ENCODE measurements at regions not wholly inside any gene's neighbourhood (a gene's known extent, or its start where the extent isn't known, plus 50 kb on each side); places are given as distances from the start of the nearest gene placed in this dataset.

DNA sequence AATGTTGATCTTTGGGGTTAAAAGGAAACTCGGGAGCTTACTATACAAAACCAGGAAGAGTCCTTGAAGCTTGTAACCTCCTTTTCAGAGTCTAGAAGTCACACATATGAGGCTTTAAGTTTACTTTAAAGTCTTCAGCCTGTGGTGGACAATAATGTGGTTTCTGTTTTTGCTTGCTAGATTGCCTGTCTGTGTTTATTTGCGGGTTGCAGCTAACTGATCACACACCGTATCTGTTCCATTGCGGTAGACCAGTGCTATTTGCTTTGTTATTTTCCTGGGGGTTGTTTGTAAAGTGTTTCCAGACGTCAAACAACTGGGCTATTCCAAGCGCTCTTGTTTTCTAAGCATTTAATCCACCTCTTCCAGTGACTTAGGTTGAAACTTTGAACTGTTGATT, 143.0 kb upstream of the GYPA start:
- TF ChIP-seq POLR2A (IDR thresholded peaks at IDR 0.05) = no peak
- TF ChIP-seq, protein P1, sequence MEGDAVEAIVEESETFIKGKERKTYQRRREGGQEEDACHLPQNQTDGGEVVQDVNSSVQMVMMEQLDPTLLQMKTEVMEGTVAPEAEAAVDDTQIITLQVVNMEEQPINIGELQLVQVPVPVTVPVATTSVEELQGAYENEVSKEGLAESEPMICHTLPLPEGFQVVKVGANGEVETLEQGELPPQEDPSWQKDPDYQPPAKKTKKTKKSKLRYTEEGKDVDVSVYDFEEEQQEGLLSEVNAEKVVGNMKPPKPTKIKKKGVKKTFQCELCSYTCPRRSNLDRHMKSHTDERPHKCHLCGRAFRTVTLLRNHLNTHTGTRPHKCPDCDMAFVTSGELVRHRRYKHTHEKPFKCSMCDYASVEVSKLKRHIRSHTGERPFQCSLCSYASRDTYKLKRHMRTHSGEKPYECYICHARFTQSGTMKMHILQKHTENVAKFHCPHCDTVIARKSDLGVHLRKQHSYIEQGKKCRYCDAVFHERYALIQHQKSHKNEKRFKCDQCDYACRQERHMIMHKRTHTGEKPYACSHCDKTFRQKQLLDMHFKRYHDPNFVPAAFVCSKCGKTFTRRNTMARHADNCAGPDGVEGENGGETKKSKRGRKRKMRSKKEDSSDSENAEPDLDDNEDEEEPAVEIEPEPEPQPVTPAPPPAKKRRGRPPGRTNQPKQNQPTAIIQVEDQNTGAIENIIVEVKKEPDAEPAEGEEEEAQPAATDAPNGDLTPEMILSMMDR (IDR thresholded peaks at IDR 0.05) = no peak
